HEK293 (cell line): ENCODE measurements at regions not wholly inside any gene's neighbourhood (a gene's known extent, or its start where the extent isn't known, plus 50 kb on each side); places are given as distances from the start of the nearest gene placed in this dataset.

ENCODE experiments used
- MEIS1 ChIP-seq: sonication (generic); formaldehyde crosslinking; IDR thresholded peaks from 2 replicates; pipeline ENCODE4 v1.8.1; 2022; ENCODE audit warnings: missing genetic modification reagents, mild to moderate bottlenecking, borderline replicate concordance
- YY1 ChIP-seq: fragments of 450-650 bp; formaldehyde crosslinking; IDR thresholded peaks from 2 replicates; pipeline ENCODE4 v1.5.1; 2018; ENCODE audit warnings: missing biosample characterization, missing genetic modification characterization
- ZBTB21 ChIP-seq: fragments of 450-650 bp; formaldehyde crosslinking; IDR thresholded peaks from 2 replicates; pipeline ENCODE4 v1.5.1; 2017; ENCODE audit warnings: missing biosample characterization, missing genetic modification characterization
- ZBTB48 ChIP-seq: fragments of 450-650 bp; formaldehyde crosslinking; IDR thresholded peaks from 2 replicates; pipeline ENCODE4 v1.5.1; 2016; ENCODE audit warnings: missing biosample characterization, missing genetic modification characterization
- ZBTB8A ChIP-seq: fragments of 450-650 bp; formaldehyde crosslinking; IDR thresholded peaks from 2 replicates; pipeline ENCODE4 v1.5.1; 2016; ENCODE audit warnings: missing biosample characterization, missing genetic modification characterization
- ZNF24 ChIP-seq: fragments of 450-650 bp; formaldehyde crosslinking; IDR thresholded peaks from 2 replicates; pipeline ENCODE4 v1.5.1; 2016; ENCODE audit warnings: missing biosample characterization, missing genetic modification characterization
- ZNF561 ChIP-seq: fragments of 450-650 bp; IDR thresholded peaks from 2 replicates; pipeline ENCODE4 v1.5.1; 2018; ENCODE audit warnings: missing biosample characterization, missing genetic modification characterization, borderline replicate concordance
- ZNF645 ChIP-seq: fragments of 450-650 bp; formaldehyde crosslinking; IDR thresholded peaks from 2 replicates; pipeline ENCODE4; 2016; ENCODE audit warnings: missing biosample characterization, missing genetic modification characterization
- ZNF747 ChIP-seq: fragments of 450-650 bp; formaldehyde crosslinking; IDR thresholded peaks from 2 replicates; pipeline ENCODE4 v1.5.1; 2016; ENCODE audit warnings: missing biosample characterization, missing genetic modification characterization
- TF ChIP-seq, protein P1 (sequence below): fragments of 450-650 bp; formaldehyde crosslinking; IDR thresholded peaks from 2 replicates; pipeline ENCODE4 v1.5.1; 2016; ENCODE audit warnings: missing biosample characterization, missing genetic modification characterization
- TF ChIP-seq, protein P2 (sequence below): fragments of 450-650 bp; formaldehyde crosslinking; IDR thresholded peaks from 2 replicates; pipeline ENCODE4 v1.5.1; 2016; ENCODE audit warnings: missing biosample characterization, missing genetic modification characterization
- TF ChIP-seq, protein P3 (sequence below): fragments of 450-650 bp; formaldehyde crosslinking; IDR thresholded peaks from 2 replicates; pipeline ENCODE4 v1.5.1; 2016; ENCODE audit warnings: missing biosample characterization, missing genetic modification characterization
- TF ChIP-seq, protein P4 (sequence below): fragments of 450-650 bp; formaldehyde crosslinking; IDR thresholded peaks from 2 replicates; pipeline ENCODE4 v1.5.1; 2017; ENCODE audit warnings: missing biosample characterization, missing genetic modification characterization
- TF ChIP-seq, protein P5 (sequence below): fragments of 450-650 bp; formaldehyde crosslinking; IDR thresholded peaks from 2 replicates; pipeline ENCODE4 v1.5.1; 2016; ENCODE audit warnings: missing biosample characterization, missing genetic modification characterization, low read depth

DNA sequence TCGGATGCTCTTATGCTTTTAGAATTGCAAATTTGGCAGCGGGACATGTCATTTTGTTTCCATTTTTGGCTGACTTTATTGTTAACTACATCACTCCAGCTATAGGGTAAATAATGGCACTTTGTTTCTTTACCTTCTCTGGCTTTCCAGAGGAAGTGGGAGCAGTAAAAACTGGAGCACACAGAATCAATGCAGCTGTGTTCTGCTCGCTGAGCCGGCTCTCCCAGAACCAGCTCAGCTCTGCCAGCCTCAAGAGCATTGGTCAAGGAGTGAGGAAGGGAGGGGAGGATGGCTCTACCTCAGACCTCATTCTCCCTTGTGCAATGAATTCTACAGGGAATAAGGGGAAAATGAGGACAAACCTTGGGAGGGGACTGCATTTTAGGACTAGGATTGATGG is 50.5 kb upstream of the SPATA13 start:
- TF ChIP-seq MEIS1 (CRISPR knock-in tag) (no peak), ZNF561 (no peak), ZBTB8A (tag by site-specific recombination) (no peak), ZNF24 (tag by site-specific recombination) (no peak), ZBTB48 (tag by site-specific recombination) (no peak), ZBTB21 (no peak), ZNF645 (tag by site-specific recombination) (no peak), ZNF747 (no peak), YY1 (tag by site-specific recombination) (no peak)
- TF ChIP-seq, protein P1, sequence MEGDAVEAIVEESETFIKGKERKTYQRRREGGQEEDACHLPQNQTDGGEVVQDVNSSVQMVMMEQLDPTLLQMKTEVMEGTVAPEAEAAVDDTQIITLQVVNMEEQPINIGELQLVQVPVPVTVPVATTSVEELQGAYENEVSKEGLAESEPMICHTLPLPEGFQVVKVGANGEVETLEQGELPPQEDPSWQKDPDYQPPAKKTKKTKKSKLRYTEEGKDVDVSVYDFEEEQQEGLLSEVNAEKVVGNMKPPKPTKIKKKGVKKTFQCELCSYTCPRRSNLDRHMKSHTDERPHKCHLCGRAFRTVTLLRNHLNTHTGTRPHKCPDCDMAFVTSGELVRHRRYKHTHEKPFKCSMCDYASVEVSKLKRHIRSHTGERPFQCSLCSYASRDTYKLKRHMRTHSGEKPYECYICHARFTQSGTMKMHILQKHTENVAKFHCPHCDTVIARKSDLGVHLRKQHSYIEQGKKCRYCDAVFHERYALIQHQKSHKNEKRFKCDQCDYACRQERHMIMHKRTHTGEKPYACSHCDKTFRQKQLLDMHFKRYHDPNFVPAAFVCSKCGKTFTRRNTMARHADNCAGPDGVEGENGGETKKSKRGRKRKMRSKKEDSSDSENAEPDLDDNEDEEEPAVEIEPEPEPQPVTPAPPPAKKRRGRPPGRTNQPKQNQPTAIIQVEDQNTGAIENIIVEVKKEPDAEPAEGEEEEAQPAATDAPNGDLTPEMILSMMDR = no peak
- TF ChIP-seq, protein P2, sequence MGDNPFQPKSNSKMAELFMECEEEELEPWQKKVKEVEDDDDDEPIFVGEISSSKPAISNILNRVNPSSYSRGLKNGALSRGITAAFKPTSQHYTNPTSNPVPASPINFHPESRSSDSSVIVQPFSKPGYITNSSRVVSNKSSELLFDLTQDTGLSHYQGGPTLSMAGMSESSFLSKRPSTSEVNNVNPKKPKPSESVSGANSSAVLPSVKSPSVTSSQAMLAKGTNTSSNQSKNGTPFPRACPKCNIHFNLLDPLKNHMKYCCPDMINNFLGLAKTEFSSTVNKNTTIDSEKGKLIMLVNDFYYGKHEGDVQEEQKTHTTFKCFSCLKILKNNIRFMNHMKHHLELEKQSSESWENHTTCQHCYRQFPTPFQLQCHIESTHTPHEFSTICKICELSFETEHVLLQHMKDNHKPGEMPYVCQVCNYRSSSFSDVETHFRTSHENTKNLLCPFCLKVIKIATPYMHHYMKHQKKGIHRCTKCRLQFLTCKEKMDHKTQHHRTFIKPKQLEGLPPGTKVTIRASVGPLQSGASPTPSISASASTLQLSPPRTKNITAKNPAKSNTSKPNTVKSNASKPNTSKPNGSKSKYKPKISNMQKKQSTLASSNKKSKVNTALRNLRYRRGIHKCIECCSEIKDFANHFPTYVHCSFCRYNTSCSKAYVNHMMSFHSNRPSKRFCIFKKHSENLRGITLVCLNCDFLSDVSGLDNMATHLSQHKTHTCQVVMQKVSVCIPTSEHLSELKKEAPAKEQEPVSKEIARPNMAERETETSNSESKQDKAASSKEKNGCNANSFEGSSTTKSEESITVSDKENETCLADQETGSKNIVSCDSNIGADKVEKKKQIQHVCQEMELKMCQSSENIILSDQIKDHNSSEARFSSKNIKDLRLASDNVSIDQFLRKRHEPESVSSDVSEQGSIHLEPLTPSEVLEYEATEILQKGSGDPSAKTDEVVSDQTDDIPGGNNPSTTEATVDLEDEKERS = no peak
- TF ChIP-seq, protein P3, sequence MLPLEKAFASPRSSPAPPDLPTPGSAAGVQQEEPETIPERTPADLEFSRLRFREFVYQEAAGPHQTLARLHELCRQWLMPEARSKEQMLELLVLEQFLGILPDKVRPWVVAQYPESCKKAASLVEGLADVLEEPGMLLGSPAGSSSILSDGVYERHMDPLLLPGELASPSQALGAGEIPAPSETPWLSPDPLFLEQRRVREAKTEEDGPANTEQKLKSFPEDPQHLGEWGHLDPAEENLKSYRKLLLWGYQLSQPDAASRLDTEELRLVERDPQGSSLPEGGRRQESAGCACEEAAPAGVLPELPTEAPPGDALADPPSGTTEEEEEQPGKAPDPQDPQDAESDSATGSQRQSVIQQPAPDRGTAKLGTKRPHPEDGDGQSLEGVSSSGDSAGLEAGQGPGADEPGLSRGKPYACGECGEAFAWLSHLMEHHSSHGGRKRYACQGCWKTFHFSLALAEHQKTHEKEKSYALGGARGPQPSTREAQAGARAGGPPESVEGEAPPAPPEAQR (tag by site-specific recombination) = no peak
- TF ChIP-seq, protein P4, sequence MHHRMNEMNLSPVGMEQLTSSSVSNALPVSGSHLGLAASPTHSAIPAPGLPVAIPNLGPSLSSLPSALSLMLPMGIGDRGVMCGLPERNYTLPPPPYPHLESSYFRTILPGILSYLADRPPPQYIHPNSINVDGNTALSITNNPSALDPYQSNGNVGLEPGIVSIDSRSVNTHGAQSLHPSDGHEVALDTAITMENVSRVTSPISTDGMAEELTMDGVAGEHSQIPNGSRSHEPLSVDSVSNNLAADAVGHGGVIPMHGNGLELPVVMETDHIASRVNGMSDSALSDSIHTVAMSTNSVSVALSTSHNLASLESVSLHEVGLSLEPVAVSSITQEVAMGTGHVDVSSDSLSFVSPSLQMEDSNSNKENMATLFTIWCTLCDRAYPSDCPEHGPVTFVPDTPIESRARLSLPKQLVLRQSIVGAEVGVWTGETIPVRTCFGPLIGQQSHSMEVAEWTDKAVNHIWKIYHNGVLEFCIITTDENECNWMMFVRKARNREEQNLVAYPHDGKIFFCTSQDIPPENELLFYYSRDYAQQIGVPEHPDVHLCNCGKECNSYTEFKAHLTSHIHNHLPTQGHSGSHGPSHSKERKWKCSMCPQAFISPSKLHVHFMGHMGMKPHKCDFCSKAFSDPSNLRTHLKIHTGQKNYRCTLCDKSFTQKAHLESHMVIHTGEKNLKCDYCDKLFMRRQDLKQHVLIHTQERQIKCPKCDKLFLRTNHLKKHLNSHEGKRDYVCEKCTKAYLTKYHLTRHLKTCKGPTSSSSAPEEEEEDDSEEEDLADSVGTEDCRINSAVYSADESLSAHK = no peak
- TF ChIP-seq, protein P5, sequence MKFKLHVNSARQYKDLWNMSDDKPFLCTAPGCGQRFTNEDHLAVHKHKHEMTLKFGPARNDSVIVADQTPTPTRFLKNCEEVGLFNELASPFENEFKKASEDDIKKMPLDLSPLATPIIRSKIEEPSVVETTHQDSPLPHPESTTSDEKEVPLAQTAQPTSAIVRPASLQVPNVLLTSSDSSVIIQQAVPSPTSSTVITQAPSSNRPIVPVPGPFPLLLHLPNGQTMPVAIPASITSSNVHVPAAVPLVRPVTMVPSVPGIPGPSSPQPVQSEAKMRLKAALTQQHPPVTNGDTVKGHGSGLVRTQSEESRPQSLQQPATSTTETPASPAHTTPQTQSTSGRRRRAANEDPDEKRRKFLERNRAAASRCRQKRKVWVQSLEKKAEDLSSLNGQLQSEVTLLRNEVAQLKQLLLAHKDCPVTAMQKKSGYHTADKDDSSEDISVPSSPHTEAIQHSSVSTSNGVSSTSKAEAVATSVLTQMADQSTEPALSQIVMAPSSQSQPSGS (tag by site-specific recombination) = no peak
